HG03442 (cell line): ENCODE measurements at regions not wholly inside any gene's neighbourhood (a gene's known extent, or its start where the extent isn't known, plus 50 kb on each side); places are given as distances from the start of the nearest gene placed in this dataset.
"Not testable (repeated sequence)": the region's sequence is repeated elsewhere in the genome, so short reads cannot be mapped to it uniquely, and the experiment has no call there.

Source experiments
- ATAC-seq: cut with Tn5 transposase; IDR thresholded peaks from one replicate; pipeline ENCODE4 v1.9.1; 2021; ENCODE audit warnings: mild to moderate bottlenecking, moderate library complexity; ENCODE audit not compliant: unreplicated experiment

GRCh38 chr9:74403581-74403980 is 93.6 kb upstream of the RORB start:
- ATAC-seq, result no peak

- no peak for ATAC-seq
Observed at GRCh38 chr9:74404620-74405019, 92.5 kb upstream of the RORB start.

DNA sequence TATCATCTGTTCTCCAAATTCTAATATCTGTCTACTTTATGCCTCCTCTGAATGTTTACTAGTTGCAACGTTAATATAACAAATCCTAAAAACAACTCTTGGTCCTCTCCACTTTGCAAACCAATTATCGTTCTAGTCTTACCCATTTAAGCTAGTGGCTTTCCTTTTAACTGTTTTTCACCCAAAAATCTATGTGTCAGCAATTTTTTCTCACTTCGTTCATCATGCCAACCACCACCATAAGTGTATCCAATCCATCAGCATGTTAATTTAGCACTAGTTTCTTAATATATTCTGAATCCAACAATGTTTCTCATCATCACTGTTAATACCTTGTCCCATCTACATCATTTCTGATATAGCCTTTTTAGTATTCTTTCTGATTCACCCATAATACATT is 90.0 kb upstream of the RORB start:
- ATAC-seq, result no peak

- ATAC-seq, result no peak
Observed at GRCh38 chr9:74412236-74412979, 84.7 kb upstream of the RORB start.

DNA sequence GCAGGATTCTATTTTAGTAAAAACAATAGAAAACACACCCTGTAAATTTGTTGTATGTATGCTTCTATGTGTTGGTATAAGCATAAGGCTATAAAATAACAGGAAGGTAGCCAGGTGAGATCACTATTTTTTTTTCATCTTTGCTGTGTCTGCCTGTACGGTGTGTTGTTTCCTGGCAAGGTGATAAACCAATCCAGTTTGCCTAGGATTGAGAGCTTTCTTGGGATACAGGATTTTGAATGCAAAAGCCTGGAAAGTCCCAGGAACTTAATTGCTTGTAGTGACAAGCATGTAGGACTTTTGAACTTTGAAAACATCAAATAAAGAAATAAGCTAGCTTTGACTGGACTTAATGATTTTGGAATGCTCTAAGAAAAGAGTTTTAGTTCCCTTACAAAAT is 83.3 kb upstream of the RORB start:
- ATAC-seq, result no peak

DNA sequence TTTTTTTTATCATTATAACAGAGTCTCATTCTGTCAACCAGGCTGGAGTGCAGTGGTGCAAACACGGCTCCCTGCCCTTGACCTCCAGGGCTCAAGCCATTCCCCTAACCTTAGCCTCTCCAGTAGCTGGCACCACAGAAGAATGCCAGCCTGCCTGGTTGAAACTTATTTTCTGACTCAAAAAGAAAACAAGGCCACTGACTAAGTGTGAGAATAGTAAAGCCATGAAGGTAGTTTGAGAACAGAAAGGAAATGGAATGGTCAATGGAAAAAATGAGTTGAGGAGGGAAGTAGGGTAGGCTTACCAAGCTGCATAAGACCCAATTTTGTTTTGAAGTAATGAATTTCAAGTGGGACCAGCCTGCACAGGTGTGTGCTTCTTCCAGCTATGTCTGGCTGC is 82.8 kb upstream of the RORB start:
- no peak for ATAC-seq

- ATAC-seq, result no peak
Observed at GRCh38 chr9:74415995-74416394, 81.1 kb upstream of the RORB start.

DNA sequence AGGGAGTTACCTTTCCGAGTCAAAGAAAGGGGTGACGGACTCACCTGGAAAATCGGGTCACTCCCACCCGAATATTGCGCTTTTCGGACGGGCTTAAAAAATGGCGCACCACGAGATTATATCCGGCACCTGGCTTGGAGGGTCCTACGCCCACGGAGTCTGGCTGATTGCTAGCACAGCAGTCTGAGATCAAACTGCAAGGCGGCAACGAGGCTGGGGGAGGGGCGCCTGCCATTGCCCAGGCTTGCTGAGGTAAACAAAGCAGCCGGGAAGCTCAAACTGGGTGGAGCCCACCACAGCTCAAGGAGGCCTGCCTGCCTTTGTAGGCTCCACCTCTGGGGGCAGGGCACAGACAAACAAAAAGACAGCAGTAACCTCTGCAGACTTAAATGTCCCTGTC is 72.6 kb upstream of the RORB start:
- not testable (repeated sequence) for ATAC-seq

GRCh38 chr9:74431467-74431866 is 65.7 kb upstream of the RORB start:
- no peak for ATAC-seq

DNA sequence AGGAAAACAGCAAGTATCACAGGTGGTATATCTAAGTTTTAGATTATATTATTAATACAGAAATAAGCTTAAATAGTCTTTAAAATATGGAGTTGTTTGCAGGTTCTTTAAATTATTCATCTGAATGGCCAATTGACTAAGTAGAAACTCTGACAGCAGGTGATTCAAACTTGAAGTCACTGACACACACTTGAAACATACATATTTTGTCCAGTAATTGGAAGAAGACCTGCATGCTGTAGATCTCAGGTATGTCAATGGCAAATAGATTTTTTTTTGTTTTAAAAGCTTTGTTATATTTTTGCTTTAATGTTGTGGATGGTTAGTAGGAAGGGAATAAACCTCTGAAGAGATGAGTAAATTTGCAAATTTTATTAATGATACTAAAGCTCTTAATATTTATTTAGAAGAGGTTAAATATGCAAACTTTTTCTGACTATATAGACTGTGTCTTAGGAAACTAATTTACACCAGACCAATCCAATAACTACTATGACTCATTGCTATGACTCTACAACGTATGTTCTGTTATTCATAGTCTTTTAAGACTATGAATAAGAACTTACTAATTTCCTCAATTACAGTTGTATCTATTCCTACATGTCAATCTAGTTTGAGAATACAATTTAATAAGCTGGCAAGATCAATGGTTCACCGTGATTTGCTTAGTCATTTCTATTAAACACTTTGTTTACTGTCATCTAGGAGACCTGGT is 53.9 kb upstream of the RORB start:
- no peak for ATAC-seq

GRCh38 chr9:74444369-74444768 is 52.8 kb upstream of the RORB start:
- ATAC-seq, result no peak
